HEK293 (cell line): ENCODE measurements at regions not wholly inside any gene's neighbourhood (a gene's known extent, or its start where the extent isn't known, plus 50 kb on each side); places are given as distances from the start of the nearest gene placed in this dataset.

Source experiments
- EGR2 ChIP-seq: fragments of 450-650 bp; formaldehyde crosslinking; IDR thresholded peaks from 2 replicates; pipeline ENCODE4 v1.5.1; 2016; ENCODE audit warnings: low read depth, missing biosample characterization, missing genetic modification characterization
- GFI1B ChIP-seq: fragments of 450-650 bp; formaldehyde crosslinking; IDR thresholded peaks from 2 replicates; pipeline ENCODE4 v1.5.1; 2016; ENCODE audit warnings: missing biosample characterization, missing genetic modification characterization
- GLIS1 ChIP-seq: fragments of 450-650 bp; formaldehyde crosslinking; IDR thresholded peaks from 2 replicates; pipeline ENCODE4 v1.5.1; 2016; ENCODE audit warnings: missing biosample characterization, missing genetic modification characterization
- HOXD13 ChIP-seq: sonication (generic); formaldehyde crosslinking; IDR thresholded peaks from 2 replicates; pipeline ENCODE4 v1.8.0; 2022; ENCODE audit warnings: missing genetic modification reagents, borderline replicate concordance
- KLF1 ChIP-seq: fragments of 450-650 bp; formaldehyde crosslinking; IDR thresholded peaks from 2 replicates; pipeline ENCODE4 v1.5.1; 2016; ENCODE audit warnings: missing biosample characterization, missing genetic modification characterization
- KLF10 ChIP-seq: fragments of 450-650 bp; IDR thresholded peaks from 2 replicates; pipeline ENCODE4 v1.5.1; 2018; ENCODE audit warnings: missing biosample characterization, mild to moderate bottlenecking, missing genetic modification characterization
- KLF16 ChIP-seq: fragments of 450-650 bp; formaldehyde crosslinking; IDR thresholded peaks from 2 replicates; pipeline ENCODE4 v1.5.1; 2017; ENCODE audit warnings: missing biosample characterization, missing genetic modification characterization
- MYNN ChIP-seq: fragments of 450-650 bp; formaldehyde crosslinking; IDR thresholded peaks from 2 replicates; pipeline ENCODE4 v1.5.1; 2016; ENCODE audit warnings: missing biosample characterization, missing genetic modification characterization, borderline replicate concordance
- PRDM1 ChIP-seq: fragments of 450-650 bp; formaldehyde crosslinking; IDR thresholded peaks from 2 replicates; pipeline ENCODE4; 2016; ENCODE audit warnings: missing biosample characterization, missing genetic modification characterization
- TCF7L2 ChIP-seq: IDR thresholded peaks from 2 replicates; pipeline ENCODE4 v1.6.1; 2011; ENCODE audit warnings: low read depth, mild to moderate bottlenecking, inconsistent platforms, low read length, moderate library complexity, borderline replicate concordance
- TRIM28 ChIP-seq: IDR thresholded peaks from 2 replicates; pipeline ENCODE4 v1.6.1; 2011; ENCODE audit warnings: low read length, control low read depth, borderline replicate concordance
- WT1 ChIP-seq: fragments of 450-650 bp; formaldehyde crosslinking; IDR thresholded peaks from 2 replicates; pipeline ENCODE4 v1.5.1; 2016; ENCODE audit warnings: missing biosample characterization, missing genetic modification characterization
- ZBTB17 ChIP-seq: fragments of 450-650 bp; formaldehyde crosslinking; IDR thresholded peaks from 2 replicates; pipeline ENCODE4 v1.5.1; 2016; ENCODE audit warnings: missing biosample characterization, missing genetic modification characterization
- ZBTB20 ChIP-seq: fragments of 450-650 bp; formaldehyde crosslinking; IDR thresholded peaks from 2 replicates; pipeline ENCODE4 v1.5.1; 2016; ENCODE audit warnings: missing biosample characterization, missing genetic modification characterization
- ZEB2 ChIP-seq: fragments of 450-650 bp; formaldehyde crosslinking; IDR thresholded peaks from 2 replicates; pipeline ENCODE4 v1.5.1; 2016; ENCODE audit warnings: missing biosample characterization, missing genetic modification characterization
- ZFP37 ChIP-seq: fragments of 450-650 bp; formaldehyde crosslinking; IDR thresholded peaks from 2 replicates; pipeline ENCODE4 v1.5.1; 2016; ENCODE audit warnings: missing biosample characterization, missing genetic modification characterization
- ZNF121 ChIP-seq: fragments of 450-650 bp; formaldehyde crosslinking; IDR thresholded peaks from 2 replicates; pipeline ENCODE4 v1.5.1; 2016; ENCODE audit warnings: missing biosample characterization, missing genetic modification characterization
- ZNF202 ChIP-seq: fragments of 450-650 bp; formaldehyde crosslinking; IDR thresholded peaks from 2 replicates; pipeline ENCODE4 v1.5.1; 2016; ENCODE audit warnings: missing biosample characterization, missing genetic modification characterization, borderline replicate concordance
- ZNF239 ChIP-seq: fragments of 450-650 bp; formaldehyde crosslinking; IDR thresholded peaks from 2 replicates; pipeline ENCODE4 v1.5.1; 2016; ENCODE audit warnings: missing biosample characterization, missing genetic modification characterization
- ZNF24 ChIP-seq: fragments of 450-650 bp; formaldehyde crosslinking; IDR thresholded peaks from 2 replicates; pipeline ENCODE4 v1.5.1; 2016; ENCODE audit warnings: missing biosample characterization, missing genetic modification characterization
- ZNF354C ChIP-seq: fragments of 450-650 bp; formaldehyde crosslinking; IDR thresholded peaks from 2 replicates; pipeline ENCODE4 v1.5.1; 2016; ENCODE audit warnings: missing biosample characterization, missing genetic modification characterization, low read depth, borderline replicate concordance
- ZNF394 ChIP-seq: fragments of 450-650 bp; formaldehyde crosslinking; IDR thresholded peaks from 2 replicates; pipeline ENCODE4 v1.5.1; 2016; ENCODE audit warnings: missing biosample characterization, missing genetic modification characterization, mild to moderate bottlenecking, moderate library complexity, borderline replicate concordance
- ZNF654 ChIP-seq: fragments of 450-650 bp; formaldehyde crosslinking; IDR thresholded peaks from 2 replicates; pipeline ENCODE4 v1.5.1; 2016; ENCODE audit warnings: low read depth, missing biosample characterization, missing genetic modification characterization
- ZNF785 ChIP-seq: fragments of 450-650 bp; formaldehyde crosslinking; IDR thresholded peaks from 2 replicates; pipeline ENCODE4 v1.5.1; 2016; ENCODE audit warnings: missing biosample characterization, missing genetic modification characterization
- ZSCAN30 ChIP-seq: fragments of 450-650 bp; IDR thresholded peaks from 2 replicates; pipeline ENCODE4 v1.5.1; 2018; ENCODE audit warnings: missing biosample characterization, mild to moderate bottlenecking, missing genetic modification characterization, moderate library complexity
- TF ChIP-seq, protein P1 (sequence below): fragments of 450-650 bp; formaldehyde crosslinking; optimal IDR thresholded peaks from 2 replicates; pipeline ENCODE3; 2016; ENCODE audit warnings: missing biosample characterization, mild to moderate bottlenecking, missing genetic modification characterization
- TF ChIP-seq, protein P2 (sequence below): fragments of 450-650 bp; formaldehyde crosslinking; IDR thresholded peaks from 2 replicates; pipeline ENCODE4 v1.5.1; 2016; ENCODE audit warnings: missing biosample characterization, missing genetic modification characterization, low read depth
- TF ChIP-seq, protein P3 (sequence below): fragments of 450-650 bp; IDR thresholded peaks from 2 replicates; pipeline ENCODE4 v1.5.1; 2018; ENCODE audit warnings: missing biosample characterization, mild to moderate bottlenecking, missing genetic modification characterization
- TF ChIP-seq, protein P4 (sequence below): fragments of 450-650 bp; formaldehyde crosslinking; IDR thresholded peaks from 2 replicates; pipeline ENCODE4 v1.5.1; 2016; ENCODE audit warnings: missing biosample characterization, missing genetic modification characterization, borderline replicate concordance
- TF ChIP-seq, protein P5 (sequence below): fragments of 450-650 bp; formaldehyde crosslinking; IDR thresholded peaks from 2 replicates; pipeline ENCODE4 v1.5.1; 2017; ENCODE audit warnings: missing biosample characterization, missing genetic modification characterization

GRCh38 chr15:85858586-85859375, 64.1 kb upstream of the KLHL25 start (continued):
- TF ChIP-seq, protein P1, sequence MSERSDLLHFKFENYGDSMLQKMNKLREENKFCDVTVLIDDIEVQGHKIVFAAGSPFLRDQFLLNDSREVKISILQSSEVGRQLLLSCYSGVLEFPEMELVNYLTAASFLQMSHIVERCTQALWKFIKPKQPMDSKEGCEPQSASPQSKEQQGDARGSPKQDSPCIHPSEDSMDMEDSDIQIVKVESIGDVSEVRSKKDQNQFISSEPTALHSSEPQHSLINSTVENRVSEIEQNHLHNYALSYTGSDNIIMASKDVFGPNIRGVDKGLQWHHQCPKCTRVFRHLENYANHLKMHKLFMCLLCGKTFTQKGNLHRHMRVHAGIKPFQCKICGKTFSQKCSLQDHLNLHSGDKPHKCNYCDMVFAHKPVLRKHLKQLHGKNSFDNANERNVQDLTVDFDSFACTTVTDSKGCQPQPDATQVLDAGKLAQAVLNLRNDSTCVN (tag by site-specific recombination), result peak; percentile 64
- TF ChIP-seq ZEB2 (tag by site-specific recombination) (no peak), ZNF239 (tag by site-specific recombination) (no peak), GLIS1 (tag by site-specific recombination) (peak; percentile 9; the same call in 1 of the 2 replicates), KLF10 (tag by site-specific recombination) (no peak), MYNN (no peak), ZNF394 (no peak), WT1 (tag by site-specific recombination) (no peak), HOXD13 (CRISPR knock-in tag) (no peak), KLF16 (tag by site-specific recombination) (no peak), TRIM28 (peak; percentile 58; the same call in 1 of the 2 replicates), TCF7L2 (no peak), ZNF654 (tag by site-specific recombination) (peak; percentile 59), ZNF202 (tag by site-specific recombination) (no peak), ZNF24 (tag by site-specific recombination) (no peak), ZSCAN30 (no peak), ZNF354C (tag by site-specific recombination) (no peak), KLF1 (tag by site-specific recombination) (no peak), PRDM1 (no peak), ZBTB17 (tag by site-specific recombination) (peak; percentile 53), ZNF785 (tag by site-specific recombination) (no peak), GFI1B (tag by site-specific recombination) (no peak), ZFP37 (no peak), EGR2 (tag by site-specific recombination) (no peak), ZNF121 (tag by site-specific recombination) (no peak), ZBTB20 (peak; percentile 48; the same call in 1 of the 2 replicates)
- TF ChIP-seq, protein P2, sequence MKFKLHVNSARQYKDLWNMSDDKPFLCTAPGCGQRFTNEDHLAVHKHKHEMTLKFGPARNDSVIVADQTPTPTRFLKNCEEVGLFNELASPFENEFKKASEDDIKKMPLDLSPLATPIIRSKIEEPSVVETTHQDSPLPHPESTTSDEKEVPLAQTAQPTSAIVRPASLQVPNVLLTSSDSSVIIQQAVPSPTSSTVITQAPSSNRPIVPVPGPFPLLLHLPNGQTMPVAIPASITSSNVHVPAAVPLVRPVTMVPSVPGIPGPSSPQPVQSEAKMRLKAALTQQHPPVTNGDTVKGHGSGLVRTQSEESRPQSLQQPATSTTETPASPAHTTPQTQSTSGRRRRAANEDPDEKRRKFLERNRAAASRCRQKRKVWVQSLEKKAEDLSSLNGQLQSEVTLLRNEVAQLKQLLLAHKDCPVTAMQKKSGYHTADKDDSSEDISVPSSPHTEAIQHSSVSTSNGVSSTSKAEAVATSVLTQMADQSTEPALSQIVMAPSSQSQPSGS (tag by site-specific recombination), result no peak
- TF ChIP-seq, protein P3, sequence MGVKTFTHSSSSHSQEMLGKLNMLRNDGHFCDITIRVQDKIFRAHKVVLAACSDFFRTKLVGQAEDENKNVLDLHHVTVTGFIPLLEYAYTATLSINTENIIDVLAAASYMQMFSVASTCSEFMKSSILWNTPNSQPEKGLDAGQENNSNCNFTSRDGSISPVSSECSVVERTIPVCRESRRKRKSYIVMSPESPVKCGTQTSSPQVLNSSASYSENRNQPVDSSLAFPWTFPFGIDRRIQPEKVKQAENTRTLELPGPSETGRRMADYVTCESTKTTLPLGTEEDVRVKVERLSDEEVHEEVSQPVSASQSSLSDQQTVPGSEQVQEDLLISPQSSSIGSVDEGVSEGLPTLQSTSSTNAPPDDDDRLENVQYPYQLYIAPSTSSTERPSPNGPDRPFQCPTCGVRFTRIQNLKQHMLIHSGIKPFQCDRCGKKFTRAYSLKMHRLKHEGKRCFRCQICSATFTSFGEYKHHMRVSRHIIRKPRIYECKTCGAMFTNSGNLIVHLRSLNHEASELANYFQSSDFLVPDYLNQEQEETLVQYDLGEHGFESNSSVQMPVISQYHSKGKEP (tag by site-specific recombination), result no peak
- TF ChIP-seq, protein P4, sequence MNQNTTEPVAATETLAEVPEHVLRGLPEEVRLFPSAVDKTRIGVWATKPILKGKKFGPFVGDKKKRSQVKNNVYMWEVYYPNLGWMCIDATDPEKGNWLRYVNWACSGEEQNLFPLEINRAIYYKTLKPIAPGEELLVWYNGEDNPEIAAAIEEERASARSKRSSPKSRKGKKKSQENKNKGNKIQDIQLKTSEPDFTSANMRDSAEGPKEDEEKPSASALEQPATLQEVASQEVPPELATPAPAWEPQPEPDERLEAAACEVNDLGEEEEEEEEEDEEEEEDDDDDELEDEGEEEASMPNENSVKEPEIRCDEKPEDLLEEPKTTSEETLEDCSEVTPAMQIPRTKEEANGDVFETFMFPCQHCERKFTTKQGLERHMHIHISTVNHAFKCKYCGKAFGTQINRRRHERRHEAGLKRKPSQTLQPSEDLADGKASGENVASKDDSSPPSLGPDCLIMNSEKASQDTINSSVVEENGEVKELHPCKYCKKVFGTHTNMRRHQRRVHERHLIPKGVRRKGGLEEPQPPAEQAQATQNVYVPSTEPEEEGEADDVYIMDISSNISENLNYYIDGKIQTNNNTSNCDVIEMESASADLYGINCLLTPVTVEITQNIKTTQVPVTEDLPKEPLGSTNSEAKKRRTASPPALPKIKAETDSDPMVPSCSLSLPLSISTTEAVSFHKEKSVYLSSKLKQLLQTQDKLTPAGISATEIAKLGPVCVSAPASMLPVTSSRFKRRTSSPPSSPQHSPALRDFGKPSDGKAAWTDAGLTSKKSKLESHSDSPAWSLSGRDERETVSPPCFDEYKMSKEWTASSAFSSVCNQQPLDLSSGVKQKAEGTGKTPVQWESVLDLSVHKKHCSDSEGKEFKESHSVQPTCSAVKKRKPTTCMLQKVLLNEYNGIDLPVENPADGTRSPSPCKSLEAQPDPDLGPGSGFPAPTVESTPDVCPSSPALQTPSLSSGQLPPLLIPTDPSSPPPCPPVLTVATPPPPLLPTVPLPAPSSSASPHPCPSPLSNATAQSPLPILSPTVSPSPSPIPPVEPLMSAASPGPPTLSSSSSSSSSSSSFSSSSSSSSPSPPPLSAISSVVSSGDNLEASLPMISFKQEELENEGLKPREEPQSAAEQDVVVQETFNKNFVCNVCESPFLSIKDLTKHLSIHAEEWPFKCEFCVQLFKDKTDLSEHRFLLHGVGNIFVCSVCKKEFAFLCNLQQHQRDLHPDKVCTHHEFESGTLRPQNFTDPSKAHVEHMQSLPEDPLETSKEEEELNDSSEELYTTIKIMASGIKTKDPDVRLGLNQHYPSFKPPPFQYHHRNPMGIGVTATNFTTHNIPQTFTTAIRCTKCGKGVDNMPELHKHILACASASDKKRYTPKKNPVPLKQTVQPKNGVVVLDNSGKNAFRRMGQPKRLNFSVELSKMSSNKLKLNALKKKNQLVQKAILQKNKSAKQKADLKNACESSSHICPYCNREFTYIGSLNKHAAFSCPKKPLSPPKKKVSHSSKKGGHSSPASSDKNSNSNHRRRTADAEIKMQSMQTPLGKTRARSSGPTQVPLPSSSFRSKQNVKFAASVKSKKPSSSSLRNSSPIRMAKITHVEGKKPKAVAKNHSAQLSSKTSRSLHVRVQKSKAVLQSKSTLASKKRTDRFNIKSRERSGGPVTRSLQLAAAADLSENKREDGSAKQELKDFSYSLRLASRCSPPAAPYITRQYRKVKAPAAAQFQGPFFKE (tag by site-specific recombination), result no peak
- TF ChIP-seq, protein P5, sequence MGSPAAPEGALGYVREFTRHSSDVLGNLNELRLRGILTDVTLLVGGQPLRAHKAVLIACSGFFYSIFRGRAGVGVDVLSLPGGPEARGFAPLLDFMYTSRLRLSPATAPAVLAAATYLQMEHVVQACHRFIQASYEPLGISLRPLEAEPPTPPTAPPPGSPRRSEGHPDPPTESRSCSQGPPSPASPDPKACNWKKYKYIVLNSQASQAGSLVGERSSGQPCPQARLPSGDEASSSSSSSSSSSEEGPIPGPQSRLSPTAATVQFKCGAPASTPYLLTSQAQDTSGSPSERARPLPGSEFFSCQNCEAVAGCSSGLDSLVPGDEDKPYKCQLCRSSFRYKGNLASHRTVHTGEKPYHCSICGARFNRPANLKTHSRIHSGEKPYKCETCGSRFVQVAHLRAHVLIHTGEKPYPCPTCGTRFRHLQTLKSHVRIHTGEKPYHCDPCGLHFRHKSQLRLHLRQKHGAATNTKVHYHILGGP, result no peak
